ENCODE measurements at regions not wholly inside any gene's neighbourhood (a gene's known extent, or its start where the extent isn't known, plus 50 kb on each side); places are given as distances from the start of the nearest gene placed in this dataset.
A peak's percentile ranks its signal among the peaks of the same experiment; 100 is the strongest.

GRCh38 chr15:69749797-69750196 is 297.2 kb downstream of the RPLP1 start:
- no peak overlapping the region for H3K4me3 ChIP-seq (ENCODE audit: low read length)
- no peaks in the 10 kb centered on the region for H3K36me3 ChIP-seq (ENCODE audit: control insufficient read depth, low read length)
- no peak overlapping the region for H3K4me2 ChIP-seq (ENCODE audit: low read length)
- no peak overlapping the region for H3K27ac ChIP-seq (ENCODE audit: low read depth, low read length)
- H3K79me2 ChIP-seq (ENCODE audit: control insufficient read depth, low read length): no peaks in the 10 kb centered on the region
- peaks cover 11% of the 10 kb centered on the region for H3K4me1 ChIP-seq (ENCODE audit: control insufficient read depth, low read length)
- no peaks in the 10 kb centered on the region for H3F3A ChIP-seq (ENCODE audit: control insufficient read depth, insufficient read depth)
- H3K9me3 ChIP-seq (ENCODE audit: control insufficient read depth, insufficient read depth, low read length): peaks cover 18% of the 10 kb centered on the region
- no peaks in the 10 kb centered on the region for H4K20me1 ChIP-seq (ENCODE audit: control insufficient read depth, insufficient read depth, low read depth, low read length)
- H3K9me2 ChIP-seq (replicated peaks; ENCODE audit: control insufficient read depth, low read length): no peaks in the 10 kb centered on the region
- peaks cover 37% of the 10 kb centered on the region for H3K27me3 ChIP-seq (ENCODE audit: control insufficient read depth, low read length)
- TF ChIP-seq CTCF (IDR thresholded peaks at IDR 0.05; ENCODE audit: low read depth, low read length, poor library complexity, severe bottlenecking): peak; percentile 64
- TF ChIP-seq EZH2phosphoT487 (IDR thresholded peaks at IDR 0.05; ENCODE audit: borderline replicate concordance, low read length): no peak

GRCh38 chr15:69750253-69750652 is 297.6 kb downstream of the RPLP1 start:
- Histone ChIP-seq H3K9me3 (ENCODE audit: control insufficient read depth, insufficient read depth, low read length) (peaks cover 18% of the 10 kb centered on the region), H3K79me2 (ENCODE audit: control insufficient read depth, low read length) (no peaks in the 10 kb centered on the region), H3K27ac (ENCODE audit: low read depth, low read length) (no peak overlapping the region)

GRCh38 chr15:69751147-69751546 is 298.5 kb downstream of the RPLP1 start:
- H3K27ac ChIP-seq (ENCODE audit: low read depth, low read length): no peak overlapping the region
- peaks cover 22% of the 10 kb centered on the region for H3K4me1 ChIP-seq (ENCODE audit: control insufficient read depth, low read length)
- H3K79me2 ChIP-seq (ENCODE audit: control insufficient read depth, low read length): no peaks in the 10 kb centered on the region
- peaks cover 18% of the 10 kb centered on the region for H3K9me3 ChIP-seq (ENCODE audit: control insufficient read depth, insufficient read depth, low read length)
- H3K4me2 ChIP-seq (ENCODE audit: low read length): no peak overlapping the region
- H3F3A ChIP-seq (ENCODE audit: control insufficient read depth, insufficient read depth): peaks cover 3% of the 10 kb centered on the region
- H3K36me3 ChIP-seq (ENCODE audit: control insufficient read depth, low read length): no peaks in the 10 kb centered on the region
- no peaks in the 10 kb centered on the region for H4K20me1 ChIP-seq (ENCODE audit: control insufficient read depth, insufficient read depth, low read depth, low read length)
- H3K9me2 ChIP-seq (replicated peaks; ENCODE audit: control insufficient read depth, low read length): no peaks in the 10 kb centered on the region
- peaks cover 38% of the 10 kb centered on the region for H3K27me3 ChIP-seq (ENCODE audit: control insufficient read depth, low read length)
- TF ChIP-seq CTCF (IDR thresholded peaks at IDR 0.05; ENCODE audit: low read depth, low read length, poor library complexity, severe bottlenecking) (no peak), EZH2phosphoT487 (IDR thresholded peaks at IDR 0.05; ENCODE audit: borderline replicate concordance, low read length) (no peak)
- H3K4me3 ChIP-seq (ENCODE audit: low read length): no peak overlapping the region

More at GRCh38 chr15:69750253-69750652, 297.6 kb downstream of the RPLP1 start:
- H4K20me1 ChIP-seq (ENCODE audit: control insufficient read depth, insufficient read depth, low read depth, low read length): no peaks in the 10 kb centered on the region
- peaks cover 40% of the 10 kb centered on the region for H3K27me3 ChIP-seq (ENCODE audit: control insufficient read depth, low read length)
- no peaks in the 10 kb centered on the region for H3K36me3 ChIP-seq (ENCODE audit: control insufficient read depth, low read length)
- H3F3A ChIP-seq (ENCODE audit: control insufficient read depth, insufficient read depth): no peaks in the 10 kb centered on the region; the same call in 1 of the 2 replicates
- no peaks in the 10 kb centered on the region for H3K9me2 ChIP-seq (replicated peaks; ENCODE audit: control insufficient read depth, low read length)
- H3K4me3 ChIP-seq (ENCODE audit: low read length): no peak overlapping the region
- TF ChIP-seq EZH2phosphoT487 (IDR thresholded peaks at IDR 0.05; ENCODE audit: borderline replicate concordance, low read length) (no peak), CTCF (IDR thresholded peaks at IDR 0.05; ENCODE audit: low read depth, low read length, poor library complexity, severe bottlenecking) (no peak)
- H3K4me1 ChIP-seq (ENCODE audit: control insufficient read depth, low read length): peaks cover 13% of the 10 kb centered on the region
- no peak overlapping the region for H3K4me2 ChIP-seq (ENCODE audit: low read length)

Measured in DOHH2 (cell line).